A549 (cell line): ENCODE measurements at regions not wholly inside any gene's neighbourhood (a gene's known extent, or its start where the extent isn't known, plus 50 kb on each side); places are given as distances from the start of the nearest gene placed in this dataset.

Experiments
- BCL3 ChIP-seq: fragments of >200 bp; sonication (Bioruptor Twin); formaldehyde crosslinking; IDR thresholded peaks from 3 replicates; pipeline ENCODE4 v1.6.1; 2016
- BHLHE40 ChIP-seq: IDR thresholded peaks from 2 replicates; pipeline ENCODE4 v1.6.1; 2012; ENCODE audit warnings: low read depth, low read length, inconsistent platforms
- CHD2 ChIP-seq: fragments of 150-350 bp; IDR thresholded peaks from 2 replicates; pipeline ENCODE4 v1.6.1; 2014; ENCODE audit warnings: low read length; ENCODE audit not compliant: partially characterized antibody
- CTCF ChIP-seq: fragments of >200 bp; sonication (Bioruptor Twin); formaldehyde crosslinking; IDR thresholded peaks from 3 replicates; pipeline ENCODE4 v1.5.1; 2016
- MAZ ChIP-seq: fragments of 150-350 bp; IDR thresholded peaks from 2 replicates; pipeline ENCODE4 v1.6.1; 2014; ENCODE audit warnings: antibody characterized with exemption, low read depth, low read length, borderline replicate concordance
- POLR2A ChIP-seq: IDR thresholded peaks from 2 replicates; pipeline ENCODE4 v1.6.1; 2012; ENCODE audit warnings: mild to moderate bottlenecking, low read length
- POLR2AphosphoS2 ChIP-seq: conservative IDR thresholded peaks from 2 replicates; pipeline ENCODE4 v1.6.1; 2012; ENCODE audit warnings: low read length, improper control_type of control experiment, inconsistent platforms
- RAD21 ChIP-seq, 2 experiments: fragments of >200 bp in 1 of 2; sonication (Bioruptor Twin) in 1 of 2; formaldehyde crosslinking in 1 of 2; IDR thresholded peaks in 1 of 2; conservative IDR thresholded peaks in 1 of 2; 2 replicates in 1 of 2; 3 replicates in 1 of 2; pipeline ENCODE4 v1.6.1; 2012 to 2018; ENCODE audit warnings: inconsistent platforms in 1 of 2
- RCOR1 ChIP-seq: fragments of 150-350 bp; IDR thresholded peaks from 2 replicates; pipeline ENCODE4 v1.6.1; 2014; ENCODE audit warnings: antibody characterized with exemption, low read length, low read depth
- RFX5 ChIP-seq: fragments of 450-650 bp; IDR thresholded peaks from 2 replicates; pipeline ENCODE4 v1.7.1; 2014; ENCODE audit warnings: antibody characterized with exemption, mild to moderate bottlenecking, moderate library complexity
- USF2 ChIP-seq: fragments of 450-650 bp; IDR thresholded peaks from 2 replicates; pipeline ENCODE4 v1.6.1; 2014; ENCODE audit warnings: antibody characterized with exemption
- ZSCAN20 ChIP-seq: fragments of 250-450 bp; sonication (Bioruptor Pico); IDR thresholded peaks from 2 replicates; pipeline ENCODE4 v1.8.0; 2022; ENCODE audit warnings: mild to moderate bottlenecking, moderate library complexity

- TF ChIP-seq CTCF (no peak), POLR2A (no peak), MAZ (no peak), RAD21 (conservative IDR thresholded peaks at IDR 0.05 in 1 of 2, IDR thresholded peaks at IDR 0.05 in 1 of 2) (no peak), CHD2 (no peak), RFX5 (no peak), BHLHE40 (no peak), ZSCAN20 (CRISPR knock-in tag) (no peak), USF2 (no peak), RCOR1 (no peak), BCL3 (no peak), POLR2AphosphoS2 (no peak)
These were observed 260.7 kb upstream of the MGAT5 start for GRCh38 chr2:133993160-133993559.
